ENCODE measurements at regions not wholly inside any gene's neighbourhood (a gene's known extent, or its start where the extent isn't known, plus 50 kb on each side); places are given as distances from the start of the nearest gene placed in this dataset.
"Not testable (repeated sequence)": the region's sequence is repeated elsewhere in the genome, so short reads cannot be mapped to it uniquely, and the experiment has no call there.

DNA sequence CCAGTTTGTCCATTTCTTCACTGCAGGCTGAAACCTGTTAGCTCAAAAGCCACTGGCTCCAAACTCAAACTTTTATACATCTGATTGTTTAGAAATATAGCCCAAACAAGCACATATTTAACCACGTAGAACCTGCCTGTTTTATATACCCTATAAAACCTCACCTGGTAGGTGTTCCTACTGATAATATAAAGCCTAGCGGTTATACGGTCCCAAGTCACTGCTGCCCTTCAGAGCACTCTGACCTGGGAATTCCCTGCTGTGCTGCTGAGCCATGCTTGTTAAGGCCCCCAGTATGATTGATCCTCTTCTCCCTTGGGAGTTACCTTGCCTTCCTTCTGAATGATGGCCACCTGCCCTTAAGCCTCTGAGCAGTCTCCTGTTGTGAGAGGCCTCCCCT is 432.8 kb upstream of the LCORL start:
- FAIRE-seq (no peak), DNase-seq (ENCODE audit: insufficient read length, low spot score) (no peak)

DNA sequence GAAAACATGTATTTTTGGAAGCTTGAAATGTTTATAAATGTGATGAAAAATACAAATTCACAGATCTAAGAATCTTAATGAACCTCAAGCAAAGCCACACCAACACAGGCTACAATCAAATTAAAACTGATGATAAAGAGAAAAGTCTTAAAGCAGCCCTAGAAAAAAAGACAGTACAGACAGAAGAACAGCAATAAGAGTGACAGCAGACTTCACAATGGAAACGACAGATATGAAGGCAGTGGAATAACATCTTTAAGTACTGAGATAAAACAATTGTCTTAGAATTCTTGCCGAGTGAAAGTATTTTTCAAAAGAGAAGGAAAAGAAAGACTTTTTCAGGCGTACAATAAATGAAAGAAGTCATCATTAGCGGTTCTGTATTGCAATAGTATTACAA is 423.6 kb upstream of the LCORL start:
- FAIRE-seq = no peak
- DNase-seq (ENCODE audit: insufficient read length, low spot score) = no peak

DNA sequence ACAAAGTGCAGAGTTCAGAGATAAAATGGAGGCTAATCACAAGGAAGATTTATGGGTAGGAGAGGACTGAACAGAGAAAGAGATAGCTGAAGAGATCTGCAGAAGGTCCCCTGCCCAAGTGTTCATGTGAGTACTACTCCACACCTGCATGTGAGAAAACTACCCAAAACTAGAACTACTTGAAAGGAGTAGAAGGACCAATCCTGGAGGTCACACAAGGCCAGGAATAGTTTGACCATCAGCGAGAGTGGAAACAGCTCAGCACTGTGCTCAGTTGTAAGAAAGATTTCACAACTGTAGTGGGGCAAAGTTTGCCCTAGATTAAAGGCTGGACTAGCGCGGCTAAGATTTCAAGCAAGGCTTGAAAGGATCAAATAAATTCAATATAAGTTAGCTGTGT is 422.7 kb upstream of the LCORL start:
- FAIRE-seq (no peak), DNase-seq (ENCODE audit: insufficient read length, low spot score) (no peak)

DNA sequence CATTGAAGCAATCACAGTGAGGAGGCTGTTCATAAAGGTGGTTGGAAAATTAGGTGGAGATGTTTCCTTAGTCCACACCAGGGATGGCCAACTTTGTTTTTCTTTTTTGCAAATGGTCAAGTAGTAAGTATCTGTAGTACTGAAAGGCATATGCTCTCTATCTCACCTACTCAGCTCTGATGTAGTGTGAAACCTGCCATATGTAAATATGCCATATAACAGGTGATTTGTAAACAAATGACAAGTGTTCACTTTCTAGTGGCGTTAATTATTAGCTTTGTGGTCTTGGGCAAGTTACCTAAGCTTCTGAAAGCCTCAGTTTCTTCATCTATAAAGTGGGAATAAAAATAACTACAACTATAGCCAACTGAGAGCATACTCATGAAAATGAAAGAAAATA is 421.4 kb upstream of the LCORL start:
- no peak for DNase-seq (ENCODE audit: insufficient read length, low spot score)
- FAIRE-seq = no peak

DNA sequence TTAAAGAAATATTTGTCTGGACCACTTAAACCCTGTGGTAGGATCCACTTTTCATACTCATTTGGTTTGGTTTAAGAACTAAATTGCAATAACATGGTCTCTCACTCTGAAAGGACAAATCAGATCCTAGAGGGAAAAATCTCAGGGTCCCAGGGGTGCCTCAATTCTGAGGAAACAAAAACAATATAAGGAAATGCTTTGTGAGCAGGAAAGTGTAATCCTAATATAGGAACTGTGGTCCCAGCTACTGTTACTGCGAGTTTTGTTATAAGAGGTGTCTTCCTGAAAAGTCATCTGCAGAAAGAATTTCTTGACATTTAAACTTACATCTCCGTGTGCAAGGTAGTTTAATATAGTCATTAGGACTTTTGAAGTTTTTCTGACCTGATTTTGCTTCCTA is 420.1 kb upstream of the LCORL start:
- FAIRE-seq (no peak), DNase-seq (ENCODE audit: insufficient read length, low spot score) (no peak)

DNA sequence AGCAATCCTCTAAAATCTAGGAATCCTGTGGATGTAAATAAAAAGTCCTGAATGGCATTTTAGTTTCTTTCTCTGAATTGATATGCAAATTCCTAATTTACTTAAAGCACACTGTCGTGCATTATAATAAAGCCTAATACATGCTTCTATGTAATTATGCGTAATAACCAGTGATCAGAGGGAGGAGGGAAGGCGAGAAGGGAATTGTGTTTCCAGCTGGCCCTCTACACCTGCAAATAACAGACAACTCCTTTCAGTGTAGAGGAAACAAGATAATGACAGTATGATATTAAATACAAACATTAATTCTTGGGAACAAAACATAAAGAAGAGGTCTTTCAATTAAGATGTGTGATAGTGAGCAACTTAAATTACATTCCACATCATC is 419.6 kb upstream of the LCORL start:
- no peak for DNase-seq (ENCODE audit: insufficient read length, low spot score)
- FAIRE-seq = no peak

DNA sequence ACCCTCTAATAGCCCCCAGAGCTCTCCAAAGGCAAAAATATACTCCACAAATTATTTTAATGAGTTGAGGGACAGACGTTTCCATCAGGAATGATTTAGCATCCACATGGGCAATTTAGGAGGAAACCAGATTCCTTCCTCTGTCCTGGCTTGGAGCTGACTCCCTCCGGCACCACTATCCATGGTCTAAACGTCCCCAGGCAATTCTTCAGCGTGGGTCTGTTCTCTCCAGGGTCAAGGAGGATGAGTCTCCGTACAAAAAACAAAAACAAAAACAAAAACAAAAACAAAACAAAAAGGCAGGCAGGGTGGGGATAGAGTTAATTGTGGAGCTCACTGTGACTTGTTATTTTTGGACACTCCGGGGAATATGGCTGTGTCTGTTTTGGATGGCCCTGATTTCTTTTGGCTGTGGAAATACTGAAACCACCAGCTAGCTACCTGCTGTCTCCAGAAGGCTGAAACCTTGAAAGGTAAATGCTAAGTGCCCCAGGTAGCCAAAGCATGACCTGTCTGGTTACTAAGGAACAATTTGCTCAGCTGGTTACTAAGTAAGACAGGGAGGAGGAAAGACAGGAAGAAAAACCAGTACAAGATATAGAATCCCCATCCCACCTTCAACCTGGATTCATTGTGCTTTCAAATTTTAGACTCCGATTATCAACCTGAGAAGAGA is 419.1 kb upstream of the LCORL start:
- DNase-seq (ENCODE audit: insufficient read length, low spot score) = no peak
- no peak for FAIRE-seq

DNA sequence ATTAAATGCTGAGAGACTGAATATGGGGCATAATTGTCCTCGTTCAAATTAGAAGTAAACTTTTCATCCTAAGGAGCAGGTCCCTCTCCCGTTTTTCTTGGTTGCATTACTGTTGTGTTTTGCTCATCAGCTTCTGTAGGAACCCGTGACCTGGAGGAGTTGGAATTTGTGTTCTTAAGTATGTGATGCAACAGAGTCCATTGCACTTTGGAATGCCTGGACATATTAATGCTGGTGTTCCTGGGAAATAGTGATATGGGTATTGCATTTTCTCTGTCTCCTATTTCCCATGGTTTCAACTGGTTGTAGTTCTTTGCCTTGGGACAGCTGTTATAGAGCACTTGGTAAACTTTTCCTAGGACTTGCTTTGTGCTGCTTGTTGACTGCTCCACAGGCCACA is 417.8 kb upstream of the LCORL start:
- FAIRE-seq (no peak), DNase-seq (ENCODE audit: insufficient read length, low spot score) (no peak)

DNA sequence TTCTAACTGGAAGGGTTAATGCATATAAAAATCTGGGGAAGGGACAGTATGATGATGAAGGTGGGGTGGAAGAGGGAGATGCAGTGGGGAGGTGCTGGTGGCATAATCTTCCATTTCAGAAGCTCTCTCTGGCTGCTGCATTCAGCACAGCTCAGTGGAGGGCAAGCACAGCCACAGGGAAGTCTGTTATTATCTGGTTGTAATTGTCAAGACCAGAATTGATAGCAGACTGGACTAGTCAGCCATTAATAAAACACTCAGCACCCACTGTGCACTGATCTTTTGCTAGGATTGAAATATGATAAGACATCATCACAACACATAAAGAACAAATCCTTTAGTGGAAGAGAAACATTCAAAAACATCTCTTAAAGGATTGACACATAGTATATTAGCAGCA is 414.2 kb upstream of the LCORL start:
- FAIRE-seq (no peak), DNase-seq (ENCODE audit: insufficient read length, low spot score) (no peak)

DNA sequence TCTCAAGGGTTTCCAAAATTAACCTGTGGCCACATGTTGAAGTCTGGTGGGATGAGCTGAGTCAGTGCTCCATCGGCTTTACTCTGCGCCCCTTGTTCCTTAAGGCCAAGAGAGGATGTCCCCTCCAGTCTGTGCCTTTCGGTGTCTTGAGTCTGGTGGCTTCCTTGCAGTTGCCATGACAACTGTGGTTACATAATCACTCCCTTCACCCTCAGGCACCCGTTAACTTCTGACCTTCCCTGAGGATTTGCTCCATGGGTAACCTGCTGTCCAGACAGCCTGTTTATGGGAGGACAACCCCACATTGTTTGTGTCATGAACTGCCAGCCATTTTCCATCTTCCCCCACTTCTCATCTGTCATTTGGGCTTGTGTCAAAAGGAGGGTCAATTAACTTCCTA is 401.1 kb upstream of the LCORL start:
- FAIRE-seq (no peak), DNase-seq (ENCODE audit: insufficient read length, low spot score) (no peak)

DNA sequence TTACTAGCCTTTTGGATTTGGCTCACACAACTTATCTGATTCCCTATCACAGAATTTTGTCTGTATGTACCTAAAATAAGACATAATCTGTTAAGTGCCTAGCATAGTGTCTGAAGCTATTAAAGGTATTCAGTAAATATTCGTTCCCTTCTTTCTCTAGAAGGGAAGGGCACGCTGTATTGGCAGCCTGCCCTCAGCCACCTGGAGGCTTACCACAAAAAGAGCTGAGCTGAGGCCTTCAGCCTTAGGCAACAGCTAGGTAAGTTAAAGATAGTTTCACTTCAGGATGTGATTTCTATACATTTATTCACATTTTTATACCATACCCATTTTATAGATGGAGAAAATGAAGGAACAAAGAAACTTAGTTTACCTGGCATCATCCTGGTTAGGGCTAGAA is 400.0 kb upstream of the LCORL start:
- no peak for DNase-seq (ENCODE audit: insufficient read length, low spot score)
- FAIRE-seq = no peak

DNA sequence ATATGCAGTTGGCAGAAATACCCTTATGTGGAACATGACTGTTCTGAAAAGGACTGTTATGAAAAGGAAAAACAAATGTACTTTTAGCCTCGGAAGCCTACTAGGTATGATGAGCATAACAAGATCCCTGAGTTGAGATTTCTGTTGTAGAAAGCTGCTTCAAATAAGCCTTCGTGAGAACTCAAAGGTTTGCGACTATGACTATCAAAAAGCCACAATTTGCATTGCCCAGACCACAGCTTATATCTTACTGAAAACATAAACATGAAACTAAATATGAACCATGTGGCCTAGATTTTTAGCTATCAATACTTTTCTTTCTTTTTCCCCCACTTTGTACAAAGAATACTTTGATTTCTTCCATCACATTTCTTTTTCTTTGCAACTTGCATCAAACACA is 398.2 kb upstream of the LCORL start:
- FAIRE-seq = no peak
- DNase-seq (ENCODE audit: insufficient read length, low spot score) = no peak

DNA sequence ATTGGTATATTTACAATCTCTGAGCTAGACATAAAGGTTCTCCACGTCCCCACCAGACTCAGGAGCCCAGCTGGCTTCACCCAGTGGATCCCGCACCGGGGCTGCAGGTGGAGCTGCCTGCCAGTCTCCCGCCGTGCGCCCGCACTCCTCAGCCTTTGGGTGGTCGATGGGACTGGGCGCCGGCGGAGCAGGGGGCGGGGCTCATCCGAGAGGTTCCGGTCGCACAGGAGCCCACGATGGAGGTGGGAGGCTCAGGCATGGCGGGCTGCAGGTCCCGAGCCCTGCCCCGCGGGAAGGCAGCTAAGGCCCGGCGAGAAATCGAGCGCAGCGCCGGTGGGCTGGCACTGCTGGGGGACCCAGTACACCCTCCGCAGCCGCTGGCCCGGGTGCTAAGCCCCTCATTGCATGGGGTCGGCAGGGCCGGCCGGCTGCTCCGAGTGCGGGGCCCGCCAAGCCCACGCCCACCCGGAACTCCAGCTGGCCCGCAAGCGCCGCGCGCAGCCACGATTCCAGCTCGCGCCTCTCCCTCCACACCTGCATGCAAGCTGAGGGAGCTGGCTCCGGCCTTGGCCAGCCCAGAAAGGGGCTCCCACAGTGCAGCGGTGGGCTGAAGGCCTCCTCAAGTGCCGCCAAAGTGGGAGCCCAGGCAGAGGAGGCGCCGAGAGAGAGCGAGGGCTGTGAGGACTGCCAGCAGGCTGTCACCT is 396.8 kb upstream of the LCORL start:
- not testable (repeated sequence) for DNase-seq (ENCODE audit: insufficient read length, low spot score)

DNA sequence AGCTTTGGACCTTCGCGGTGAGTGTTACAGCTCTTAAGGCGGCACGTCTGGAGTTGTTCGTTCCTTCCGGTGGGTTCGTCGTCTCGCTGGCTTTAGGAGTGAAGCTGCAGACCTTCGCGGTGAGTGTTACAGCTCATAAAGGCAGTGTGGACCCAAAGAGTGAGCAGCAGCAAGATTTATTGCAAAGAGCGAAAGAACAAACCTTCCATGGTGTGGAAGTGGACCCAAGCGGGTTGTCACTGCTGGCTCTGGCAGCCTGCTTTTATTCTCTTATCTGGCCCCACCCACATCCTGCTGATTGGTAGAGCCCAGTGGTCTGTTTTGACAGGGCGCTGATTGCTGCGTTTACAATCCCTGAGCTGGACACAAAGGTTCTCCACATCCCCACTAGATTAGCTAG is 396.1 kb upstream of the LCORL start:
- not testable (repeated sequence) for DNase-seq (ENCODE audit: insufficient read length, low spot score); FAIRE-seq

More for the DNA sequence above, 396.8 kb upstream of the LCORL start:
- not testable (repeated sequence) for FAIRE-seq

DNA sequence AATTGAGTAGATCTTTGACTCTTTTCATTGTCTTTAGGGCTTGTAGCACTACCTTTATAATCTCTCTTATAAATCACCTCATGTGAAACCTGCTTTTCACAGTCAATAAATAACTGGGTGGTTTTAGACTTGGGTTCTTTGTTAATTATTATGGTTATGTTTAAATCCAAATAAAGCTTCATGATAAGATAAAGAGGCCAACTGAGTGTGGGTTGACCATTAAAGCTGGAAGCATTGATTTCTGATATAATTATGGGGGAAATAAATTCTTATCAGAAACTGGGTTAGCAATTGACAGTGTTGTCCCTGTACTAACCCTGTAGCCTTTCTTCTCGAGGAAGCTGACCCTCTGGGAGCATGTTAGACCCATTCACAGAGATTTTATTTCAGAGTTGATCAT is 384.7 kb upstream of the LCORL start:
- DNase-seq (ENCODE audit: insufficient read length, low spot score) (no peak), FAIRE-seq (no peak)

DNA sequence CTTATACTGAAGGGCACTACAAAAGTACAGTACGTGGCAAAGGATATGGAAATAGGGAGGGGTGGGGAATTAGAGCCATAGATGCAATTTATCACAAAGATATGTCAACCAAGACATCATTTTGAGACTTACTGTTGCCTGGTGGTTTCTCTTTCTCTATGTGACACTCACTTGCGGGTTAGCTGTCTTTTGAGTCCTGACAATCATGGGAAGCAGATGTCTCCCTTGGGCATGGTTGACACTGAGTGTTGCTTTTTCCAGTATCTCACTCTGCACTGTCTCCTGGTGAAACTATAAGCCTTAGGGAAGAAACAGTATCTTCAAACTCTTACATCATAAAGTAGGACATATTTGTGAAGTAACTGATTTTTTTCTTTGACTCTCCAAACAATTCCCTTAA is 383.5 kb upstream of the LCORL start:
- FAIRE-seq = no peak
- DNase-seq (ENCODE audit: insufficient read length, low spot score) = no peak

DNA sequence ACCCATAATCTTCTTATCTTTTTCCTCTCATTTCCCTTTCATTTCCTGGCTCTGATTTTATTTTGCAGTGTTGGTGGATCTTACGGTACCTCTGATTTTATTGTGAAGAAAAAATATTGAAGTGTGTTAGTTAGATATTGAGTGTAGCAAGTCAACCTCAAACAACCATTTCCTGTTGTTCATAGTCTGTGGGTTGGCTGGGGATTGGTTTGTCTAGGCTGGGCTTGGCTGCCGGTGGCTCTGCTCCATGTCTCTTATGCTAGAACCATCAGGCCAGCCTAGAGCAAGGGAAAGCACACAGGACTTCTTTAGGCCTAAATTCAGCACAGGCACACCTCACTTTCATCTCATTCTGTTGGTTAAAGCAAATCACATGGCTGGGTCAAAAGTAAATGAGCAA is 383.1 kb upstream of the LCORL start:
- FAIRE-seq (no peak), DNase-seq (ENCODE audit: insufficient read length, low spot score) (no peak)

DNA sequence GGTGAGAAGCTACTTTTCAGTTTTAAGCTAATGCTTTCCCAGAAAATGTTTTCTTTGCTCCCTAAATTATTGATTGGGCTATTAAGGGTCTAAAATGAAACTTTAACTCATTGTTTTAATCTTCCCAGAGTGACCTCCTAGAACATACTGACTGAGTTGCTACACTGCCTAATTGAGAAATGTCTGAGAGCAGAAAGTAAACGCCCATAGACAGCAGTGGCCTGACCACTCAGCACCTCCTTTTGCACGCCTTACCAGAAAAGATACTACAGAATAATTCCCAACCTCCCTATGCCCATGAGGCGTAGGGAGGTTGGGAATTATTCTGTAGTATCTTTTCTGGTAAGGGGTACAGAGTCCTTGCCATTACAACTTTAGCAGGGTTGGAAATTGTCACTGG is 381.8 kb upstream of the LCORL start:
- DNase-seq (ENCODE audit: insufficient read length, low spot score) (no peak), FAIRE-seq (no peak)

DNA sequence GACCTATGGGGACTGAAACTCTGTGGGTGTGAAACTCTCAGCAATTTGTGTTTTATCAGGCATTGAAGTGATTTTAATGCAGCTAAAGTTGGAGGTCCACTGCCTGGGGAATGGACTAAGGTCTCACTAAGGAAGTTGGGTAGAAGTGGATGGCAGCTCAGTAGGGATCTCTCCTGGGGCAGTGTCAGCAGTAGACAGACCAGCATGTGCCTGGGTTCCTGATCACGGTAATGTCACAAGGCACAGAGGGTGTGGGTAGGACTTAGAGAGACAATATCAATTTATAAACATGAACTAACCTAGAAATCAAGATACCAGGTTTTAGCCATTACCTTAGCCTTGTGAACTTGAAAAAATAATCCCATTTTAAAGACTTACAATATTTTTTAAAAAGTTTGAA is 380.3 kb upstream of the LCORL start:
- DNase-seq (ENCODE audit: insufficient read length, low spot score) (no peak), FAIRE-seq (no peak)

DNA sequence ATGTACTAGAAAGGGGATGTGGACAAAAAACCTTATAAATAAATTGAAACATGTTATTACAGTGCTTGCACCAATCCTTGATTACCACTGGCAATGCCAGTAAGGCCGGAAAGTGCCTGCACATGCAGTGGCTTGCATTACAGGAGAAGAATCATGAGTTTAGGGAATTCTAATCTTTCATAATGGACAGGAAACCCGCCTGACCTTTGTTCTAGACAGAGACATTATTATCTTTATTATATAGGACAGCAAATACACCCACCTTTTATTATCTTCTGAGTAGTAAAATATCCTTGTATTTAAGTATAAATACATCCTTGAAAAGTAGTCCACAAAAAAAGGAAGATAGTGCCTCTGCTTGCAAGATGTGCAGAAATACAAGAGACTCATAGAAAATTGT is 379.9 kb upstream of the LCORL start:
- no peak for DNase-seq (ENCODE audit: insufficient read length, low spot score)
- no peak for FAIRE-seq

DNA sequence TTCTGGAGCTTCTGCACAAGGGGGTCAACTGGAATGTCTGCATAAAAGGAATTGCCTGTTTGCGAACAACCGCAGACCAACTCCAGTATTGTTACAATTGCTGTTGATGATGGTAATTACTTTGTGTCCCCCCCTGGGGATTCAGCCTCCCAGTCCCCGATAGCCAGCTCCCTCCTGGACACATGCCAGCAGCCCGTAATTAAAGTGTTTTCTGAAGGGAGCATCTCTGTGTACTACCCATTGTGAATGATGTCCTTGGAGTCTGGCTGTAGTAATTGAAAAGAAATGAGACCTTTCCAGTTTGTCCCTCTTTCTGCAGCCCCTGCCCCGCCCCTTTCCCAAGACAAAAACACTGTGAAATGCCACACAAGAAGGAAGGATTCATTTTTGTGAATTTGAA is 377.1 kb upstream of the LCORL start:
- DNase-seq (ENCODE audit: insufficient read length, low spot score) = no peak

DNA sequence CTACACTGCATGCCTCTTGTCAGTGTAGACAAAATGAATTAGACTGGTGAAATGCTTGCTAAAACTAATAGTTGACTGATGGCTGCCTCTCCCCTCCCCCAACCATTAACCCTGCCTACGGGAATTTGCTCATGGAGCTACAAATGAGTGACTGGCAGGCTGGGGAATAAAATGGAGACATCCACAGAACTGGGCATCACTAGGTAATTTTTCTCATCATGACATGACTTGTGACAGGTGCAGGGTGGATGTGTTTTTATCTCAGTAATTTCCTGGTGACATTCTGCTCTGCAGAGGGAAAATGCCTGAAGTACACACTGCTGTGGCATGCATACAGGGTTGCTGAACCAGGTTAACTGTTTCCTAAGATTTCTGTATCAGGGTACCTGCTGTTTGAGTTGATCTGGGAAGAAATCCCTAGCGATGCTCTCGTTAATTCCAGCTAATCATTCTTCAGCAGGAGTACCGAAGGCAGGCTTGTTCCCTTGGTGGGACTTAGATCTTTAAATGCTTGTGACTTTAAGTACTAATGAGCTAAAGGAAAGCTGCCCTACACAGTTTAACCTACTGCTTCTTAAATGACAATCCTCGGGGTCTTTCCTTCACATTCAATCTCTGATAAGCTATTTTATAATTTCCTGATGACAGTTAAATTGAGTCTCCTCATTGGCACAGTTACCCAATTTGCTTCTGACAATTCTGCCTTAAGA is 376.3 kb upstream of the LCORL start:
- FAIRE-seq (no peak), DNase-seq (ENCODE audit: insufficient read length, low spot score) (no peak)

More for the DNA sequence above, 377.1 kb upstream of the LCORL start:
- no peak for FAIRE-seq
